ENCODE measurements at regions not wholly inside any gene's neighbourhood (a gene's known extent, or its start where the extent isn't known, plus 50 kb on each side); places are given as distances from the start of the nearest gene placed in this dataset.

DNA sequence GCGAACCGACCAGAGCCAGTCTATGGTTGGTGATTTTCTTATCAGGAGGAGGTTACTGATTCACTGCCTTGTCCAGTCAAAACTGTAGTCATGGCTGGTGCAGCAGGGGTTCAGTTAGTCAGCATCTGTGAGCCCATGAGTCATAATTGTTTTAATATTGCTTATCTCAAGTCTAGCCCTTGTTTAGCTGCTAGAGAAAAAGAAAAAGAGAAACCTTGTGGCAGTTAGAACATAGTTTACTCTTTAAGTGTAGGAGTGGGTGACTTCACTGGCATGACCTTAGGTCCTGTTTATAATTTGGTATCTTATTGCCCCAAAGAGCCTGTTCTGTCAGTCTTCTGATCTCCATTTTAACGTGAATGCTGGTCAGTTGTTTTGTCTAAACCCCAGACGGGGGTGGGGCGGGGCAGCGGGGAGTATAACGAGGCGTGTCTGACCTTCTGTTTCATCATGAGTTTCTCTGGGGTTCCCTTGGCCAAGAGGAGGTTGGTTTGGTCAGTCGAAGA, 76.9 kb upstream of the NFIL3 start:
- TF ChIP-seq POLR2A (IDR thresholded peaks at IDR 0.05; ENCODE audit: control extremely low read depth in 1 of 2, low read depth in 2 of 2, low read length in 2 of 2) (no peak), MAFK (IDR thresholded peaks at IDR 0.05; ENCODE audit: low read depth, low read length) (no peak), ZNF274 (IDR thresholded peaks at IDR 0.05; ENCODE audit: borderline replicate concordance, extremely low read depth, low read length) (no peak)
- TF ChIP-seq, protein P1, sequence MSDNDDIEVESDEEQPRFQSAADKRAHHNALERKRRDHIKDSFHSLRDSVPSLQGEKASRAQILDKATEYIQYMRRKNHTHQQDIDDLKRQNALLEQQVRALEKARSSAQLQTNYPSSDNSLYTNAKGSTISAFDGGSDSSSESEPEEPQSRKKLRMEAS (IDR thresholded peaks at IDR 0.05), result no peak

Measured in H1 (cell line).